WERI-Rb-1 (cell line): ENCODE measurements at regions not wholly inside any gene's neighbourhood (a gene's known extent, or its start where the extent isn't known, plus 50 kb on each side); places are given as distances from the start of the nearest gene placed in this dataset.

Experiments used
- DNase-seq: peaks from one replicate; pipeline ENCODE4 v3.0.0-alpha.2; 2020
- H3K27ac ChIP-seq: fragments of 250-450 bp; sonication (Bioruptor Pico); 2 replicates; pipeline ENCODE4 v1.5.1; 2020; ENCODE audit warnings: mild to moderate bottlenecking, moderate library complexity
- H3K27me3 ChIP-seq: fragments of 250-450 bp; sonication (Bioruptor Pico); 2 replicates; pipeline ENCODE4 v1.5.1; 2021; ENCODE audit warnings: mild to moderate bottlenecking, low read depth, moderate library complexity; ENCODE audit not compliant: insufficient read depth, severe bottlenecking
- H3K36me3 ChIP-seq: fragments of 250-450 bp; sonication (Bioruptor Pico); 2 replicates; pipeline ENCODE4 v1.5.1; 2020; ENCODE audit warnings: mild to moderate bottlenecking, moderate library complexity
- H3K4me3 ChIP-seq: 2 replicates; pipeline ENCODE4 v1.5.1; 2011; ENCODE audit warnings: low read depth, mild to moderate bottlenecking, control low read depth, low read length
- H3K9me3 ChIP-seq: fragments of 250-450 bp; sonication (Bioruptor Pico); 2 replicates; pipeline ENCODE4 v1.5.1; 2021; ENCODE audit warnings: mild to moderate bottlenecking, moderate library complexity; ENCODE audit not compliant: severe bottlenecking
- CTCF ChIP-seq: IDR thresholded peaks from 2 replicates; pipeline ENCODE4 v1.5.1; 2011; ENCODE audit warnings: low read depth, mild to moderate bottlenecking, control low read depth, inconsistent platforms, low read length

- H3K27me3 ChIP-seq, result no peaks in the 10 kb centered on the region
These were observed 355.4 kb downstream of the BRINP2 start for GRCh38 chr1:177526201-177526600.

GRCh38 chr1:177525176-177525575, 354.4 kb downstream of the BRINP2 start:
- no peak for DNase-seq
- Histone ChIP-seq H3K27ac (no peak overlapping the region), H3K27me3 (no peaks in the 10 kb centered on the region), H3K9me3 (no peaks in the 10 kb centered on the region), H3K36me3 (no peaks in the 10 kb centered on the region), H3K4me3 (no peak overlapping the region)
- TF ChIP-seq CTCF, result no peak

More at GRCh38 chr1:177526201-177526600, 355.4 kb downstream of the BRINP2 start:
- Histone ChIP-seq H3K9me3 (no peaks in the 10 kb centered on the region), H3K36me3 (no peaks in the 10 kb centered on the region), H3K4me3 (no peak overlapping the region), H3K27ac (no peak overlapping the region)
- no peak for TF ChIP-seq CTCF
- no peak for DNase-seq

GRCh38 chr1:177517546-177517945, 346.8 kb downstream of the BRINP2 start:
- Histone ChIP-seq H3K27me3 (no peaks in the 10 kb centered on the region), H3K9me3 (no peaks in the 10 kb centered on the region), H3K36me3 (no peaks in the 10 kb centered on the region), H3K27ac (no peak overlapping the region), H3K4me3 (no peak overlapping the region)
- no peak for TF ChIP-seq CTCF
- no peak for DNase-seq

- Histone ChIP-seq H3K36me3 (no peaks in the 10 kb centered on the region), H3K27me3 (no peaks in the 10 kb centered on the region), H3K9me3 (no peaks in the 10 kb centered on the region), H3K27ac (no peak overlapping the region), H3K4me3 (no peak overlapping the region)
- no peak for DNase-seq
- TF ChIP-seq CTCF, result no peak
These were observed 343.4 kb downstream of the BRINP2 start for GRCh38 chr1:177514207-177514606.

GRCh38 chr1:177511036-177511435, 340.3 kb downstream of the BRINP2 start:
- no peak overlapping the region for H3K4me3 ChIP-seq
- no peaks in the 10 kb centered on the region for H3K27me3 ChIP-seq
- TF ChIP-seq CTCF, result no peak
- no peaks in the 10 kb centered on the region for H3K36me3 ChIP-seq
- no peak overlapping the region for H3K27ac ChIP-seq
- DNase-seq, result no peak
- H3K9me3 ChIP-seq, result no peaks in the 10 kb centered on the region

GRCh38 chr1:177505905-177506590, 335.3 kb downstream of the BRINP2 start:
- Histone ChIP-seq H3K27me3 (no peaks in the 10 kb centered on the region), H3K4me3 (no peak overlapping the region), H3K27ac (no peak overlapping the region), H3K9me3 (no peaks in the 10 kb centered on the region), H3K36me3 (no peaks in the 10 kb centered on the region)
- no peak for TF ChIP-seq CTCF
- DNase-seq, result no peak
